GM21529 (cell line): ENCODE measurements at regions not wholly inside any gene's neighbourhood (a gene's known extent, or its start where the extent isn't known, plus 50 kb on each side); places are given as distances from the start of the nearest gene placed in this dataset.

ENCODE experiments used
- ATAC-seq: cut with Tn5 transposase; IDR thresholded peaks from one replicate; pipeline ENCODE4 v1.9.1; 2021; ENCODE audit not compliant: unreplicated experiment

DNA sequence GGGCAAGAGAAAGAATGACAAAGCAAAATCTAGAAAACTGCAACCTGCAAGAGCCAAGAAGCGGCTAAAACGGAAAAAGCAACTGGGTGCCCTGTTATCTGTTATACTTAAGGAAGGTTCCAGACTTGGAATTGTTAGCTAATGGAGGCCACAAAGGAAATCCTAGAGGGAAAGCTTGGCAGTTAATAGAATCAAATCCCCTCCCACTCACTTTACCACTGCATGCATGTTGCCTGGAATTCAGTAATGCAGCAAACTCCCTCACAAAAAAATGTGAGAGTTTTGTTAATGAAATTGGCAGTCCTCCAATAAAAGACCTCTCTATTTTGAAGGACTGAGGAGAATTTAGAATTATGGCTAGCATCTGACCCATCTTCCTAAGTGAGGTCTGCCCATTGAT is 164.2 kb upstream of the SOX5 start:
- no peak for ATAC-seq

DNA sequence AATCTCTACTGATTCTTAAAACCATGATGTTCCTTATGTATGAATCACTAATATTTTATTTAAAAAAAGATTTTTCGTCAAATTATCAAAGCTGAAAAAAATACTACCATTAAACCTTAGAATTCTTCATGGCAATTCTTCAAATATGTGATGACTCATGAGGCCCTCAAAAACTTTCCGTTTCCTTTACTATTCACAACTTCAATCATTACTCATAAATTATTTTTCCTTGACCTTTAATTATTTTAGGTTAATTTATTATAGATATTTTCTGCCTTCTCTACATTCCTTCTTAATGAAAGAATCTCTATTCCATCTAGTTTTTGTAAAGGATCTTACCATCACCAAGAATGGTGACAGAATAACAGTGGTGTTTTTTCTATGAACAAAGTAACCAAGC is 162.1 kb upstream of the SOX5 start:
- no peak for ATAC-seq

GRCh38 chr12:24111086-24111485 is 161.6 kb upstream of the SOX5 start:
- ATAC-seq: no peak

DNA sequence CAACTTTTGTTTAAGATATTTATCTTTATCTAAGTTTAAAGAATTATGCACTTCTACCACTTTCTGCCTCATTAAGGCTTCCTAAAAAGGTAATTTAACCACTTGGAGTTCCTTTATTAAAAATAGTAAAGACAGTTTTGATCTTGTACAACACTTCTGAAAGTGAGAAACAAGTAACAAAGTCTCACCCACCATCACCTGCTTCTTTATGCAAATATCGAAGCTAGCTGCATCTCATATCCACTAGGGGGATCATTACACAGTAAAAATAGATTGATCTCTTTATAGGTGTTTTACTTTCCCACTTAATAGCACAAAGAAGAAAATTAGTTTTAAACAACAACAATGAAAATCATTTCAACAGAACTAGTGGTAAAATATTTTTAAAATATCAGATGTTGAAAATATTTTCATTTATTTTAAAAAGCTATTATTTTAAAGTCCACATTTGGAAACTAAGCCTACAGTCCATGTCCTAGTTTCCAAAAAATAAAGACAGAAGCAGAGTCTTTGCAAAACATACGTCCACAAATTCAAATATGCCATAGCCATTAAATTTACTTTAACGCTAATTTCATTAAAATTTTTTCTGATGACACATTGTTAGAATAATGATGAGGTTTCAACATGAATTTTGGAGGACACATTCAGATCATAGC is 160.0 kb upstream of the SOX5 start:
- ATAC-seq: peak; percentile 97

DNA sequence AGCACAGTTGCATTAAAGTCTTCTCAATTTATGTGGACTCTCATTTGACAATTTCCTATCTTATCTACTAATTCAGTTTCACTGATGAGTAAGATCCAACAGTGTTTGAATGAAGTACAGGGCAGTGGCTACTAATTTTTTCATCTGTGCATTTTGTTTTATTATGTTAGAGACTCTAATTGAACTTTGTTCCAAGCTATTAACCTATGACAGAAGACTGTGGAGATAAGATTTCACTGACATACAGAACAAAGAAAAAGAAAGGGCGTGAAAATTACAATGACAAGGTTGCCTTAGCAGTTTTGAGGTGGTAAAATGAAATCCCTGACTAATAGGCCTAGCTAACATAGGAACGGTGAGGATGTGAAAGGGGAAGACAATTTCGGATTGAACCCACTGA is 153.2 kb upstream of the SOX5 start:
- no peak for ATAC-seq

DNA sequence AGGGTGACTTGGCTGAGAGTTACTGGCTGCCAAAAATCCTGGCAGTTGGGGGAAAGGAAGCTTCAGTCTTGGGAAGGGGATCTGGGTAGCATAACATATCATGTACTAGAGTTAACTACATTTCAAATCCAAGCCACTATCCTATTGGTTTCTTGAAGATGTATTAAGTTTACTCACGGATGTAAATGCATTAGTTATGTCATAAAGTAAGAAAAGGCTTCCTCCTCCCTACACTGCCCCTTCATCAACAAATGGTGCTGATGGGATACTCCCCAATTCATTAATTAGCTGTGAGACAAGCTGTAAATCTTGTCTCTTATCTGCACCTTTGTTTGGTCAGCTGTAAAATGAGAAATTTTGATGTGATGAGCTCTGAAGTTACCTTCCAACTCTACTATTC is 150.1 kb upstream of the SOX5 start:
- no peak for ATAC-seq

- no peak for ATAC-seq
These were observed 145.8 kb upstream of the SOX5 start for GRCh38 chr12:24095245-24095644.

- no peak for ATAC-seq
These were observed 140.0 kb upstream of the SOX5 start for GRCh38 chr12:24089510-24089890.

- ATAC-seq: no peak
These were observed 139.5 kb upstream of the SOX5 start for GRCh38 chr12:24088751-24089509.

GRCh38 chr12:24087294-24087693 is 137.8 kb upstream of the SOX5 start:
- ATAC-seq: no peak

- no peak for ATAC-seq
These were observed 135.3 kb upstream of the SOX5 start for GRCh38 chr12:24084800-24085199.

DNA sequence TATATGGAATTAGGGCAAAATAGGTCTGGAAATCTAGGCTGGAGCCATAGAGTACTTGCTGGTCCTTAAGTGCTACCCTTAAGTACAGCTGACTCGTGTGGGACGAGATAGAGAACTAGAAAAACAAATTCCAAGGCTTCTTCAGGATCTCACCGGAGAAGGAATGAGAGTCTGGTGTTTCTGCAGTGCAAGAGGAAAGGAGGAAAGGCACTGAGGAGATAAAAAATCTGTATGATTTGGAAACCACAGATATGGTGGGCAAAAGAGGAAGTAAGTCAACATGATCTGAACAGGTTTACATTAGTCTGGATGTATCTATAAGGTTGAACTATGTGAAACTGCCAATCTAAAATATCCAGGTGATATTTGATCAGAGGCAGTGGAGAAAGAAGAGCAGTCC is 134.4 kb upstream of the SOX5 start:
- no peak for ATAC-seq

DNA sequence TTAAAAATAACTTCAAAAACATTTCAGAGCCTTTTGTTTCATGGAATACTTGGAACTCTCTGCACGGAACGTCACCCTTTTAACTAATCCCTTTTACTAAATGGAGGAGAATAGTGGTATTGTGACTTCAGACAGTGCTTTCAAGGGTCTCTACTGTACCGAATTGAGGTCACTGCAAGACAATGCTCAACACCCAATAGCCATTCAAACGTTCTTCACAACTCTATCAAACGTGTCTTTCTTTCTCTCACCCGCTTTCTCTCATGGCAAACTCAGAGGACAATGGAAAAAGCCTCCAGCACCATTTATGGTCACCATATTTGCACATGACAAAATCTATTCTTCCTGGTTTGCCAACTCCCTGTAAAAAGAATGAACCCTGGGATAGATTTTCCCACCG is 132.1 kb upstream of the SOX5 start:
- no peak for ATAC-seq

GRCh38 chr12:24081092-24081529 is 131.6 kb upstream of the SOX5 start:
- ATAC-seq: no peak

DNA sequence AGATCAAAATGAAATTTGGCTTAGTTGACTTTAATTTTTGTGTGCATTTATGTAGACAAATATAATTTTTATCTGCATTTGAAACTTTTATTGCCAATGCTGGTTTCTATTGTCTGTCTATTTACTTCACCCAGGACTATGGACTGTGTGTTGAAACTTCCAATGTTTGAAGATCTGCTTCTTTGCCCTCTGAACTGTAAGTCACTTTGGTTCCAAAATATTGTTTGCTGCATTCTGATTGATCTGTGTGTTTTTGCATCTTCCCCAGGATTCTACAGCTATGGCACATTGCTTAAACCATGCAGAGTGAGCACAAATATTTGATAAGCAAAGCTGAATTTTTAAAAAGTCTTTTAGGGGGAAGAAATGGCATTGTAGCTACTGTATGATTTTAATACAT is 131.0 kb upstream of the SOX5 start:
- ATAC-seq: no peak

DNA sequence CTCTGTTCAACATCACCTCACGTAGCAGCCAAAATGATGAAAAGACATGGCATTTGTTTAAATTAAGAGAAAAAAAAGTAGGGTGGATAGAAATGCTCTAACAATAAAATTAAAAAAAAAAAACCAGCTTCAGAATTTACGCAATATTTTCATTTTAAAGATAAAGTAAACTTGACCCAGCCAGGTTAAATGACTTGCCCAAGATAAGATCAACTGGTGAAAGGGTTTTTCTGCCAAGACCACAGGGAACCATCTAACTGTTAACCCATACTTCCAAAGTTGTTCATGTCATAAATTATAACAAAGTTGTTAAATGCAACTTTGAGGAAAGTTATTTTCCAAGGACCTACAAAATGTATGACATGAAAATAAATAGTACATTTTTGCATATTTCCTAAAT is 129.6 kb upstream of the SOX5 start:
- ATAC-seq: no peak

- no peak for ATAC-seq
These were observed 128.9 kb upstream of the SOX5 start for GRCh38 chr12:24078318-24078765.

- ATAC-seq: no peak
These were observed 127.7 kb upstream of the SOX5 start for GRCh38 chr12:24077161-24077560.

GRCh38 chr12:24075650-24076049 is 126.2 kb upstream of the SOX5 start:
- no peak for ATAC-seq

DNA sequence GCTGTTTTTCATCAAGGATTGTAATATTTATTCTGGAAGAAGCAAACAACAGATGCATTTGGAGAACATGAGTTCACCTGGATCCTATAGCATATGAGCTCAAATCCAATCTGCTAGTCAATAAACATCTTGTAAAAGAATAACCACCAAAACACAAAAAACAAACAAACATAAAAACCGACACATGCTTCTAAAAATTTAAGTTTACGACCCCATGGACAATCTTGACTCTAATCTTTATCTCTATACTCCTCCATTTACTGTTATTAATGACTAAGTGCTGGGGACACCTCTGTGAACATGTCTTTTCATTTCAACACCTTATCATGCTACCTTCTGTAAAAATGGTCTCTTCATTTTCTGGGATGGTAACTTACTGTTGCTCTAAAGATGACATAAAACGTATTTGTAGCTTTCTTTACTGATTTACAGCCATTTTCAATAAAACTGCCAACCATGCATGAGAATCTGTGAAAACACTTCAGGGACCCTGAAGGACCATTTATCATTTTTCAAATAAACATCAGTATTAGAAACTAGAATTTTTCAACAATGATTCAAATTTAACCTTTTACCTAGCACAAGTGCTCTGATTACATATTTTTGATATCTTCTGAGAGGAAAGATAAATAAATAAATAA is 123.8 kb upstream of the SOX5 start:
- ATAC-seq: no peak

DNA sequence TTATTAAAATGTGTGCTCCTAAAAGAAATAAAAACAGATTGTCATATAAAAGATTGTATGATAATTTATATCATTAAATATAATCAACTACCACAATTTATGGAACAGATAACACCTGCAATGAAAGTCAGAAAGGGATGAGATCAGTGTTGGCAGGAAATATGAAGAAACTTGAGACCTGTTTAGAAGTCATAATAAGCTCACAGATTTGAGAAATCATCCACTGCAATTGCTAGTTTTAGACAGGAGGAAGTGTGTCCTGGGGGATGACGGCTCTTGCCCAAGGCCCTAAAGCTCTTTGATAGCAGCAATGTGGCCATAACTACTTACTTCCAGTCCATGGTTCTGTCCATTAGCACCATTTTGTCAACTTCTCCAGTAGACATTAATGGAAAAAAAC is 122.8 kb upstream of the SOX5 start:
- no peak for ATAC-seq

DNA sequence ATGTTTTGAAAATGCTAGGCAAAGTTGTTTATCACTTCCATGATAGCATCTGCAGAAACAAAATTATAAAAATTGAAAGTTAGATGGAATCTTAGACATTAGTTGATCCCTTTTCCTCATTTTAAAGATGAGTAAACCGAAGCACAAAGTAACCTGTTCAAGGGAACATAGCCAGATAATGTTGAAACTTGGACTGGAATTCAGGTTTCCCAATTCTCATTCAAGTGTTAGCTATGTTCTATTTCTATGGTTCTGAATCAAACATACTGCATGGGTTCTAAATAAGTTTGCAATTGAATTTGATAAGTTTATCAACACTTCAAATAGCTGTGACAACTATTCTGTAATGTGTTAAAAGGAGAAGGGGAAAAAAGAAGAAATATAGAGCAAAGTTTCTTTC is 122.4 kb upstream of the SOX5 start:
- no peak for ATAC-seq
